HG03432 (cell line): ENCODE measurements at regions not wholly inside any gene's neighbourhood (a gene's known extent, or its start where the extent isn't known, plus 50 kb on each side); places are given as distances from the start of the nearest gene placed in this dataset.

Experiments used
- ATAC-seq: cut with Tn5 transposase; IDR thresholded peaks from one replicate; pipeline ENCODE4 v1.9.1; 2021; ENCODE audit warnings: mild to moderate bottlenecking, moderate library complexity; ENCODE audit not compliant: unreplicated experiment

- ATAC-seq, result no peak
These were observed 194.8 kb upstream of the IRX2 start for GRCh38 chr5:2946315-2946714.

GRCh38 chr5:2936413-2936812 lies 184.9 kb upstream of the IRX2 start:
- no peak for ATAC-seq

- ATAC-seq, result no peak
These were observed 178.3 kb upstream of the IRX2 start for GRCh38 chr5:2929779-2930178.

- ATAC-seq, result no peak
These were observed 170.2 kb upstream of the IRX2 start for GRCh38 chr5:2921651-2922050.

GRCh38 chr5:2921176-2921575 lies 169.7 kb upstream of the IRX2 start:
- no peak for ATAC-seq

GRCh38 chr5:2920312-2920711 lies 168.8 kb upstream of the IRX2 start:
- no peak for ATAC-seq

- ATAC-seq, result no peak
These were observed 168.0 kb upstream of the IRX2 start for GRCh38 chr5:2919310-2920018.

DNA sequence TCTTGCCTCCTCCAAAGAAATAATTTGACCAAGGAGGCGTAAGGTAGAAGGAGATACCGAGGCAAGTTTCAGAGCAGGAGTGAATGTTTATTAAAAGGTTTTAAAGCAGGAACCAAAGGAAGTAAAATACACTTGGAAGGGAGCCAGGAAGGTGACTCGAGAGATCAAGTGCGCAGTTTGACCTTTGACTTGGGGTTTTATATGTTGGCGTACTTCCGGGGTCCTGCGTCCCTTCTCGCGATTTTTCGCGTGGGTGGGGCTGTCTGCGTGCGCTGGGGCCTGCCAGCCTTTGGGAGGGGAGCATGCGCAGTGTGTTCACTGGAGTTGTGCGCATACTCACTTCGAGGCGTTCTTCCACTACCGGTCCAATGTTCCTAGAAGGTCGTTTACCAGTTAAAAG lies 166.0 kb upstream of the IRX2 start:
- ATAC-seq, result no peak

- ATAC-seq, result no peak
These were observed 165.6 kb upstream of the IRX2 start for GRCh38 chr5:2917093-2917492.

- ATAC-seq, result no peak
These were observed 164.7 kb upstream of the IRX2 start for GRCh38 chr5:2916076-2916682.

DNA sequence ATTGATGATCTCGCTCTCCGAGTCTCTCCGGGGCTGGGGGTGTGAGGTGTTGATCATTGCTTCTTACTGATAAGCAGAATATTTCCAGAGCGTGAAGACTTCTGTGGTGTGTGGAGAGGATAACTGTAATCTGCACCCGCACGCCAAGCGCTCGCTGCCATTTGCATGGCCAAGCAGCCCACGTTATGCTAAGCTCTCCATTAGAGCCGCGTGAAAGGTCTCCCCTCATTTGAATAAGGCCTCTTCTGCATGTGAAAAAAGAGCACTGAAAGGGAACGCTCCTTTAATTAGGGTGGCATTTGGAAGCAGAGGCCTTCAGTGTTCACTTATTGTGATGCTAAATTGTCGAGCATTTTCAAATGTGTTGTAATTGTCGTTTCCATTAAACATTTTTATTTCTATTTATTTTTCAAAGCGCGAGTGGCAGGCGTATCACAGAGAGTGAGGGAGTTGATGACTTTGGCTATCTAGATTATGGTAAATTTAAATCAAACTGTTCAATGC lies 163.6 kb upstream of the IRX2 start:
- no peak for ATAC-seq

DNA sequence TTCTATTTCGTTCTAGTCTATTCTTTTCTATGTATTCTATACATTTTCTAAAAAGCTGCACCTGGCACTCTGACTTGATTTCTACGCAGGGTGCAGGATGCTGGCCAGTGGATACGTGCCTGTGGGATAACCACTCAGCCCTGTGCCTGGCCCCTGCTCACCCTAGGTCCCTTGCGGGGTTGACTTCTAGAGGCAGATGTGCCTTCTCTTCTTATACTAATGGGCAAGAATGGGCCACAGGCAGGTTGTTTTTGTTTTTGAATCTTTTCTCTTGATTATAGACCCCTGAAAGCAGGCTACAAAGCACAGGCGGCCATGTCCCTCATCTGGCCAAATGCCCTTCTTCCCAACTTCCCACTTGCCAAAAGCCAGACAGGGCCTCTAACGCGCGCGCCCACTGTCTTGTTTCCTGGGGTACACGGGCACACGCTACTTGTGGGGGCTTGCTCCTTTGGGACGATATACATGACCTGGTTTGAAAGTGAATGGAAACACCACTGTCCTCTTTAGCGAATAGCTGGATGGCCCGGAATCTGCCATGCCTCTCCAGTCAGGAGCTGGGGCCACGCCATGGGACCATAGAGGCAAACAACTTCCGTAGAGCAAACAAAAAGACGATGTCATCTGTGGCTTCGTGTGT lies 162.7 kb upstream of the IRX2 start:
- no peak for ATAC-seq

DNA sequence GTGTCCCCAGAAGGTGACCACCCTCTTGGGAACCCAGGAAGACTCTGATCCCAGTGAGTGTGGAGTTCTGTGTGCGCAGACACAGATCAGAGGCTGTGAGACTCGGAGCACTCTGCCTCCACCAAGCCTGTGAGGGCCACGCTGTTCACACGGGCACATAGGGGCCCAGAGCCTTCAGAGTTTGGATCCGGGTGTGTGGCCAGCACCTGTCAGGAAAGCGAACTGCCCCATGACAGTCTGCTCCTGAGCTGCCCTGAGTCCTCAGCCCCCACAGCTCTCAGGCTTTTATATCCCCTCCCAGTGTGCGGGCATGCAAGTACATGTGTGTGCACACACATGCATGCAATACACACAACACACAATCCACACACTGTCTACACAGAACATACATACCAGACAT lies 161.8 kb upstream of the IRX2 start:
- no peak for ATAC-seq

DNA sequence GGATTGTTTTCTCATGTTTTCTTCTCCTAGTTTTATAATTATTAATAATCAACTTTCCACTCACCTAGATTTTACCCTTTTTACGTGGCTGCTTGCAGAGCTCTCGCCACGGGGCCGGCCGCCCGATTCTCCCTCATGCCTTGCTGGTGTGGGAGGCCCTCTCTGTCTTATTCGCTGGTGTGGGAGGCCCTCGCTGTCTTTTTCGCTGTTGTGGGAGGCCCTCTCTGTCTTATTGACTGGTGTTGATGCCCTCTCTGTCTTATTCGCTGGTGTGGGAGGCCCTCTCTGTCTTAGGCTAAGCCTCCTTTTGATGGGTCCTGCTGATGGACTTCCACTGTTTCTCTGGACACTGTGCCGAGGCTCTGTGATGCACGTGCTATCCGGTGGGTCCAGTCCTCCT lies 161.3 kb upstream of the IRX2 start:
- ATAC-seq, result no peak

- no peak for ATAC-seq
These were observed 159.1 kb upstream of the IRX2 start for GRCh38 chr5:2910401-2911175.

DNA sequence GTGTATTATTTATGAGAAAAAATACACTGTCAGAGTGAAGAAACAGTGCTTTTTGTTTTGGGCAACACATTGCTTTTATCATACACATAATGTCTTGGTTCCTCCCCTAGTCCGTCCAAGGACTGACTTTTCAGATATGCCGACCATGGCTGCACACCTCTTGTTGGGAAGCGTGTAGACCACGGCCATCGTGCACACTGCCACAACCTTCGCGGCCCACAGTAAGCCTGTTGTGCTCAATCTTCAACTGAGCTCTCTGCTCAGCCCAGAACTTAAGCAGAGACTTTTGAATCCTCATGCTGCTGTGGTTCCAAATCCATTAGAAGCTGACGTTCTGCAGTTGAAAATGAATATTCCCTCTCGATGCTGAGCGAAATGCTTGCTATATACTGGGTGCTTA lies 157.6 kb upstream of the IRX2 start:
- no peak for ATAC-seq

GRCh38 chr5:2908086-2908485 lies 156.6 kb upstream of the IRX2 start:
- ATAC-seq, result no peak

- no peak for ATAC-seq
These were observed 155.0 kb upstream of the IRX2 start for GRCh38 chr5:2906302-2907090.

DNA sequence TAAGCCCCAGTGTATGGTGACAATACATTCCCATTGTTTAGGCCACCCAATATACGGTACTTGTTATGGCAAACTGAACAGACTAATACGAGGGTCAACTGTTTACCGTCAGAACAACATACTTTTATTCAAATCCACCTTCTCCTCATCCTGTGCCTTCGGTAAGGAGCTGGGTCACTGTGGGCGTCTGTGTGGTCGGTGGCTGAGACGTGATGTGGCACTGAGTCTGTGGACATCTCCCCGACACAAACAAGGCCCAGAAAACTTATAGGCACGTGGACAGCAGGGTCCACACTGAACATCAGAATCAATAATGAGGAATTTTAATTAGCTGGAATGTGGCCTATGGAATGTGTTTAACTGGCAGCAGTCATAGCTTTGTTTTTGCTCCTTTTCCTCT lies 154.3 kb upstream of the IRX2 start:
- ATAC-seq, result no peak

GRCh38 chr5:2904956-2905355 lies 153.5 kb upstream of the IRX2 start:
- ATAC-seq, result no peak

DNA sequence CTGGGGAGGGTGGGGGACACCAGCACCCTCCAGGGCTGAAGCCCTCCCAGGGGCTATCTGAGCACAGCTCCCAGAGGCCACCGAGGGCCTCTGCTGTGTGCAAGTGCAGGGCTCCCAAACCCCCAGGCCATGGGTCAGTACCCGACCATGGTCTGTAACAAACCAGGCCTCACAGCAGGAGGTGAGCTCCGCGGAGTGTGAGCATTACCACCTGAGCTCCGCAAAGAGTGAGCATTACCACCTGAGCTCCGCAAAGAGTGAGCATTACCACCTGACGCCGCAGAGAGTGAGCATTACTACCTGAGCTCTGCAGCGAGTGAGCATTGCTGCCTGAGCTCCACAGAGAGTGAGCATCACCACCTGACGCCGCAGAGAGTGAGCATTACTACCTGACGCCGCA lies 152.9 kb upstream of the IRX2 start:
- ATAC-seq, result no peak
